Fibroblast of pulmonary artery (primary cell): ENCODE measurements at regions not wholly inside any gene's neighbourhood (a gene's known extent, or its start where the extent isn't known, plus 50 kb on each side); places are given as distances from the start of the nearest gene placed in this dataset.

Experiments used
- DNase-seq: peaks from one replicate; pipeline ENCODE4 v3.0.0-alpha.2; 2010; ENCODE audit warnings: low read depth
- H3K4me3 ChIP-seq: replicated peaks from 2 replicates; pipeline ENCODE4 v1.5.1; 2011; ENCODE audit warnings: low read depth, mild to moderate bottlenecking, control low read depth, low read length, moderate library complexity
- CTCF ChIP-seq: IDR thresholded peaks from 2 replicates; pipeline ENCODE4 v1.5.1; 2011; ENCODE audit warnings: mild to moderate bottlenecking, control low read depth, low read length, inconsistent platforms; ENCODE audit errors: missing control alignments

- H3K4me3 ChIP-seq = no peak overlapping the region
- no peak for DNase-seq
Observed at GRCh38 chr14:96722736-96723135, 74.4 kb upstream of the VRK1 start.

GRCh38 chr14:96723946-96724345, 73.2 kb upstream of the VRK1 start:
- H3K4me3 ChIP-seq = no peak overlapping the region
- no peak for TF ChIP-seq CTCF
- DNase-seq = no peak

More at GRCh38 chr14:96722736-96723135, 74.4 kb upstream of the VRK1 start:
- TF ChIP-seq CTCF = no peak

DNA sequence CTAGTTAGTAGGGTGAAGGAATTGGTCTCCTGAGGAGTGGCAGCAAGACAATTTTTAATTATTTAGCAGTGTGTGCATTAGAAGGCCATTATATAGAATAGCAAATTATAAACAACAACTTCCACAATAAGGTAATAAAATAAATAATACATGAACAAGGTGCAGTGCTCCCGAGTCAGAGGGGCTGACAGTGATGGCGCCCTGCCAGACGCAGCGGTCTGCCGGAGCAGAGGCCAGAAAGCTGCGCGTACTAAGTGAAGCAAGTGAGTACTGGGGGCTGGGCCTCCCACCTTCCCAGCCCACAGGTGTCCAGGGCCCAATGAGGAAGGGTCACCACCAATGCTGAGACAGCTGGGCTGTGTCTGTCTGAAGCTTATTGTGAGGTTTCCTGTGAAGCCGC, 72.0 kb upstream of the VRK1 start:
- H3K4me3 ChIP-seq = no peak overlapping the region
- no peak for TF ChIP-seq CTCF
- DNase-seq = no peak

DNA sequence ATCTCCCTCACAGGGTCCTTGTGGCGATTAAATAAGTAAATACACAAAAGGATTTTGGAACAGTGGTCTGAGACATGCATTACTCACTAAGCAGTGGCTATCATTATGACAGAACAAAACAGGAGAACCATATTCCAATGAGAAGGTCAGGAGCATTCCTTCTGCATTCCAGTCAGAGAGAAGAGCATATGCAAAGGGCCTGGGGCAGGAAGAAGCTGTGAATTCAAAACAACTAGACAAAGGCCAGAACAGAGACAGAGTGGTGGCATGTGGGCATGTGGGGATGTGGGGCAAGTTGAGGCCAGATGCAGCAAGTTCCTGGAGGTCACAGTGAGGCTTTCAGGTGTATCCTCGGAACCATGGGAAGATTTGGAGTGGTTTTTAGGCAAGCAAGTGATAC, 70.1 kb upstream of the VRK1 start:
- no peak for TF ChIP-seq CTCF
- H3K4me3 ChIP-seq = no peak overlapping the region
- no peak for DNase-seq

DNA sequence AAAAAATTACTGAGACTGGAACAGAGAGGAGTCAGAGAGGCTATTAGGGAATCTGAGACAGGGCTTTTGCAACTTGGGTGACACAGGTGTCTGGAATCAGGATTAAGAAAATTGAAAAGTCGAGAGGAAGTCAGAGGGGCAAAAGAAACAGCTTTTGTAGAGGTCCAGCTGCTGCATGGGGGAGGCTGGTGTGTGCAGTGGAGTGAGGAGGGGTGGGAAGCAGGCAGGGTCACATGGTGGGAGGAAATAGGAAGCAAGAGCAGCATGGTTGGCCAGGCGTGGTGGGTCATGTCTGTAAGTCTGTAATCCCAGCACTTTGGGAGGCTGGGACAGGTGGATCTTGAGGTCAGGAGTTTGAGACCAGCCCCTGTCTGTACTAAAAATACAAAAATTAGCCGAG, 69.7 kb upstream of the VRK1 start:
- DNase-seq = no peak
- no peak overlapping the region for H3K4me3 ChIP-seq
- no peak for TF ChIP-seq CTCF

DNA sequence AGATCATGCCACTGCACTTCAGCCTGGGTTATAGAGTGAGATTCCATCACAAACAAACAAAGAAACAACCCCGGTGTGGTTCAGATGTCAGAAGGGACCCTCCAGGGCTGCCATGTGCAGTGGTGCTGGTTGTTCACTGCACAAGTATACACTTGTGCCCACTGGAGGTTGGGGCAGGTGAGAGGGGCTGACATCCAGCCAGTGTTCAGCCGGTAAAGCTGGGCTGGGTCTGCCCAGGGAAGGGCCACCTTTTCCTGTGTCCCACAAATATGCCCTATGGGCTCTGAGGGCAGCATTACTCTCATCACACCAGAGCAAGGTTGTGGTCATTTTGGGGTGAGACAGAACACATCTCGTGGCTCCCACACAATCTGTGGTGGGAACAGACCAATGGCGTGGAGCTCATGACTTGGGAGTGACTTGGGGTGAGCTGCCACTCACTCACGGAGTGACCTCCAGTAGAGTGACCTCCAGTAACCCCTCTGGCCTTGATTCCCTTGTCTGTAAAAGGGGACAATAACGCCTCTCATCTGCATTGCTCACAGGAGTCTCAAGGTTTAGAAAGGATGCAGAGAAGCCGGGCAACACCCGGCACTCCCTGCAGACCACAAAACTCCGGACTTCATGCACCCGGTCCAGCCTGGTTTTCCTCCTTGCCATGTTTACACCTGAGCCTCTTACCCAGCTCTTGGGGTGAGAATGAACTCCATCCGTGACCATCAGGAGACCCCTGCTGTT, 69.0 kb upstream of the VRK1 start:
- TF ChIP-seq CTCF = no peak
- DNase-seq = no peak
- no peak overlapping the region for H3K4me3 ChIP-seq

DNA sequence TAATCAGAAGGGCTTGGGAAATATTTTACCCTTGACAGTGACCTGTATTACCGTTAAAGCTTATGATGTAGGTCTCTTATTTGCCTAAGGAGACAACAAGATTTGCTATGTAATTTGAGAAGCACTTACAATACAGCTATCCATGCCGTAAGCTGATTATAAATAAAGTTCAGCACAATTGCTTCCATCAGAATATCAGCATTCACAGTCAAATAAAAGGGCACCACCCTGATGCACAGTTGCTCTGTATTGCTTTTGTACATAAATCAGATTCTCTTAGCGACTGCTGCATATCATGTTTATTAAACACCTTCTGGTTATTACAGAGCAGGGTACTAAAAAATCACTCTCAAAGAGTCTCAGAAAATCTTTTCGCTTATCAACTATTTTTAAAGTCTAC, 67.3 kb upstream of the VRK1 start:
- TF ChIP-seq CTCF = no peak
- no peak overlapping the region for H3K4me3 ChIP-seq
- DNase-seq = no peak
